K562 (cell line): ENCODE measurements at regions not wholly inside any gene's neighbourhood (a gene's known extent, or its start where the extent isn't known, plus 50 kb on each side); places are given as distances from the start of the nearest gene placed in this dataset.

Experiments
- ATAC-seq: fragments of 200-7000 bp; cut with Tn5 transposase; 3 replicates; pipeline ENCODE4 v1.9.1; 2020; ENCODE audit warnings: moderate library complexity
- BruUV-seq: library from RNA; stranded (reverse); fragments of 400-500 nt; replicated peaks from 2 replicates; lab custom pipeline; 2021; lab: Mats Ljungman, UMichigan
- CTCF ChIA-PET: fragments of 300-600 bp; formaldehyde crosslinking; extraction: SDS; loops from one replicate; lab custom pipeline; 2021; ENCODE audit warnings: low intra/inter-chr PET ratio; lab: Yijun Ruan, JAX
- POLR2A ChIA-PET: fragments of 300-600, 350-650 bp; sonication (Branson Sonifier 250); formaldehyde crosslinking; extraction: SDS; loops from one replicate; lab custom pipeline; 2021; ENCODE audit warnings: antibody characterized with exemption, inconsistent platforms; lab: Yijun Ruan, JAX
- DNase-seq, 4 experiments: peaks; one replicate each; pipeline versions ENCODE4 v3.0.0 to v3.0.0-alpha.2; 2011 to 2018; ENCODE audit warnings: low spot score in 3 of 4, mixed read lengths in 3 of 4; ENCODE audit errors: extremely low read depth in 1 of 4
- FAIRE-seq: peaks from 2 replicates; lab custom pipeline; 2011; peaks lifted over from hg19 to GRCh38; lab: Jason Lieb, UNC
- H2AFZ ChIP-seq: 2 replicates; pipeline ENCODE4 v1.6.0; 2011; ENCODE audit warnings: low read depth, low read length, control low read depth, inconsistent platforms
- H3K27ac ChIP-seq: fragments of 200-600 bp; 3 replicates; pipeline ENCODE4 v1.8.0; 2011; ENCODE audit warnings: low read depth, mild to moderate bottlenecking, control low read depth, inconsistent platforms, low read length, moderate library complexity, mixed read lengths; ENCODE audit errors: extremely low read depth
- H3K27me3 ChIP-seq, 2 experiments: fragments of 300-600 bp in 1 of 2; 2 replicates in 1 of 2; 3 replicates in 1 of 2; pipeline versions ENCODE4 v1.6.0 to v1.8.0; 2011; ENCODE audit warnings: inconsistent platforms in 2 of 2, low read length in 2 of 2, mild to moderate bottlenecking in 1 of 2, mixed read lengths in 1 of 2, moderate library complexity in 1 of 2; ENCODE audit not compliant: control insufficient read depth in 2 of 2, insufficient read depth in 2 of 2
- H3K36me3 ChIP-seq: fragments of 300-600 bp; 3 replicates; pipeline ENCODE4 v1.8.0; 2011; ENCODE audit warnings: mild to moderate bottlenecking, low read length, inconsistent platforms; ENCODE audit not compliant: control insufficient read depth, insufficient read depth
- H3K4me1 ChIP-seq, 2 experiments: fragments of 200-600 bp in 1 of 2; replicated peaks in 1 of 2; 2 replicates in 1 of 2; 3 replicates in 1 of 2; pipeline versions ENCODE4 v1.5.1 to v1.8.0; 2011; ENCODE audit warnings: inconsistent platforms in 2 of 2, low read length in 2 of 2, mild to moderate bottlenecking in 1 of 2, mixed read lengths in 1 of 2, moderate library complexity in 1 of 2; ENCODE audit not compliant: control insufficient read depth in 2 of 2, insufficient read depth in 2 of 2
- H3K4me2 ChIP-seq: 2 replicates; pipeline ENCODE4 v1.6.1; 2011; ENCODE audit warnings: low read length, control low read depth, inconsistent platforms, mixed read lengths; ENCODE audit not compliant: insufficient read depth
- H3K4me3 ChIP-seq: fragments of 200-600 bp; sonication (generic), shearing (Covaris generic); 2 replicates; pipeline ENCODE4 v1.5.1; 2016; ENCODE audit warnings: control low read depth, inconsistent platforms
- H3K79me2 ChIP-seq: fragments of 200-600 bp; 3 replicates; pipeline ENCODE4 v1.8.0; 2011; ENCODE audit warnings: low read length, inconsistent platforms; ENCODE audit not compliant: control insufficient read depth, insufficient read depth
- H3K9ac ChIP-seq, 2 experiments: 2 replicates each; pipeline versions ENCODE4 v1.6.0 to v1.6.1; 2011; ENCODE audit warnings: low read depth in 2 of 2, low read length in 2 of 2, control low read depth in 1 of 2, inconsistent platforms in 1 of 2, mild to moderate bottlenecking in 1 of 2, mixed read lengths in 1 of 2; ENCODE audit not compliant: insufficient read depth in 1 of 2
- H3K9me1 ChIP-seq: one replicate; pipeline ENCODE4 v1.6.0; 2011; ENCODE audit warnings: inconsistent platforms, mild to moderate bottlenecking, low read length, moderate library complexity; ENCODE audit not compliant: control insufficient read depth, insufficient read depth
- H3K9me3 ChIP-seq: replicated peaks from 2 replicates; pipeline ENCODE4 v1.5.1; 2011; ENCODE audit warnings: low read depth, low read length, inconsistent platforms; ENCODE audit not compliant: control insufficient read depth, insufficient read depth
- H4K20me1 ChIP-seq: replicated peaks from 2 replicates; pipeline ENCODE4 v1.6.1; 2011; ENCODE audit warnings: low read length, inconsistent platforms, mixed read lengths; ENCODE audit not compliant: control insufficient read depth, insufficient read depth
- BACH1 ChIP-seq: fragments of 200-800 bp; sonication (Bioruptor generic); IDR thresholded peaks from 2 replicates; pipeline ENCODE4 v1.6.1; 2016; ENCODE audit warnings: missing genetic modification characterization, missing compliant biosample characterization
- CREBBP ChIP-seq: IDR thresholded peaks from one replicate; pipeline ENCODE4 v1.6.1; 2012; ENCODE audit warnings: low read depth, mild to moderate bottlenecking, control low read depth, inconsistent platforms, low read length
- CSDE1 ChIP-seq, 2 experiments: fragments of 450-650 bp; IDR thresholded peaks; 2 replicates each; pipeline ENCODE4 v1.6.1; 2016; ENCODE audit warnings: mild to moderate bottlenecking in 1 of 2
- E4F1 ChIP-seq: fragments of 250-450 bp; sonication (Bioruptor Pico); IDR thresholded peaks from 2 replicates; pipeline ENCODE4 v1.5.0; 2021; ENCODE audit warnings: mild to moderate bottlenecking, borderline replicate concordance
- ESRRA ChIP-seq: fragments of 450-650 bp; IDR thresholded peaks from 2 replicates; pipeline ENCODE4 v1.6.1; 2014; ENCODE audit warnings: low read depth, mild to moderate bottlenecking, moderate library complexity, borderline replicate concordance
- KDM2B ChIP-seq: fragments of 250-450 bp; sonication (Bioruptor Pico); IDR thresholded peaks from 2 replicates; pipeline ENCODE4 v1.8.0; 2021; ENCODE audit warnings: mild to moderate bottlenecking, moderate library complexity
- PCBP1 ChIP-seq: fragments of 200-400 bp; formaldehyde crosslinking; IDR thresholded peaks from 2 replicates; pipeline ENCODE4 v1.6.1; 2018; ENCODE audit warnings: mild to moderate bottlenecking, low read depth, low read length; ENCODE audit not compliant: poor library complexity, severe bottlenecking
- PHB ChIP-seq: fragments of 250-450 bp; sonication (Bioruptor Pico); IDR thresholded peaks from 2 replicates; pipeline ENCODE4 v1.5.0; 2021
- SFPQ ChIP-seq: fragments of 200-400 bp; formaldehyde crosslinking; IDR thresholded peaks from 2 replicates; pipeline ENCODE4 v1.6.1; 2017; ENCODE audit warnings: mild to moderate bottlenecking, low read depth, low read length, moderate library complexity
- SMAD1 ChIP-seq: fragments of 150-350 bp; IDR thresholded peaks from 2 replicates; pipeline ENCODE4 v1.6.1; 2014; ENCODE audit warnings: low read length, low read depth; ENCODE audit not compliant: partially characterized antibody
- SNRNP70 ChIP-seq: fragments of 200-400 bp; formaldehyde crosslinking; optimal IDR thresholded peaks from 2 replicates; pipeline ENCODE3; 2017; ENCODE audit warnings: low read depth, low read length
- TEAD1 ChIP-seq, 2 experiments: fragments of 450-650 bp in 1 of 2; sonication (generic) in 1 of 2; formaldehyde crosslinking; IDR thresholded peaks; 2 replicates each; pipeline versions ENCODE4 v1.4.0 to v1.8.0; 2020 to 2022; ENCODE audit warnings: mild to moderate bottlenecking in 2 of 2, missing genetic modification reagents in 1 of 2
- ZBTB26 ChIP-seq: fragments of 450-650 bp; formaldehyde crosslinking; IDR thresholded peaks from 2 replicates; pipeline ENCODE4 v1.4.0; 2022; ENCODE audit warnings: missing genetic modification characterization
- ZNF12 ChIP-seq: sonication (generic); formaldehyde crosslinking; IDR thresholded peaks from 2 replicates; pipeline ENCODE4 v1.4.0; 2020; ENCODE audit warnings: mild to moderate bottlenecking, missing genetic modification reagents
- ZNF41 ChIP-seq: fragments of 250-450 bp; sonication (Bioruptor Pico); conservative IDR thresholded peaks from 2 replicates; pipeline ENCODE4 v1.4.0; 2020; ENCODE audit warnings: mild to moderate bottlenecking
- ZNF511 ChIP-seq: sonication (generic); formaldehyde crosslinking; IDR thresholded peaks from 2 replicates; pipeline ENCODE4 v1.8.0; 2022; ENCODE audit warnings: mild to moderate bottlenecking, missing genetic modification reagents
- ZNF75A ChIP-seq: fragments of 450-650 bp; formaldehyde crosslinking; IDR thresholded peaks from 2 replicates; pipeline ENCODE4 v1.4.0; 2020; ENCODE audit warnings: mild to moderate bottlenecking
- WGBS: fragments of 100-300 bp; shearing (Covaris generic); methylation state at CpG from one replicate; pipeline ENCODE4 v1.1.6; 2016; ENCODE audit warnings: low coverage, mixed read lengths; ENCODE audit not compliant: insufficient coverage; ENCODE audit errors: missing lambda C conversion rate; 5-methylcytosine and 5-hydroxymethylcytosine counted together
- in situ Hi-C: fragments of 300-500 bp; cut with MboI; formaldehyde crosslinking; loops from 4 replicates; pipeline ENCODE4 v1.15.0; 2018; ENCODE audit warnings: inconsistent platforms, mixed read lengths
- intact Hi-C: fragments of 100-400 bp; cut with micrococcal nuclease; formaldehyde crosslinking; loops from 2 replicates; pipeline ENCODE4 v1.14.2; 2022

- TF ChIP-seq ZBTB26 (CRISPR knock-in tag) = no peak
- no peak for TF ChIP-seq PCBP1
- TF ChIP-seq ESRRA = no peak
- TF ChIP-seq ZNF41 (CRISPR knock-in tag) = no peak
- TF ChIP-seq SMAD1 = no peak
These were observed 78.2 kb downstream of the DNTTIP2 start (continued) for GRCh38 chr1:93800856-93801255.

GRCh38 chr1:93798291-93798690, 80.7 kb downstream of the DNTTIP2 start:
- Histone ChIP-seq H3K27me3 (peaks cover 0 to 2% of the 10 kb centered on the region in 2 experiments; a peak in 1 of 5 replicates), H3K4me3 (no peak overlapping the region), H3K9me1 (no peaks in the 10 kb centered on the region), H3K4me1 (no peaks in the 10 kb centered on the region), H3K9ac (no peak overlapping the region), H3K27ac (no peak overlapping the region), H3K36me3 (no peaks in the 10 kb centered on the region), H3K9me3 (no peaks in the 10 kb centered on the region), H3K79me2 (no peaks in the 10 kb centered on the region), H4K20me1 (no peaks in the 10 kb centered on the region), H2AFZ (no peak overlapping the region), H3K4me2 (no peak overlapping the region)
- CTCF ChIA-PET = no interaction called here
- TF ChIP-seq KDM2B (no peak), SFPQ (no peak), TEAD1 (CRISPR knock-in tag; IDR thresholded peaks at IDR 0.05) (no peak), ZNF75A (CRISPR knock-in tag) (no peak), CSDE1 (IDR thresholded peaks at IDR 0.05) (no peak), E4F1 (no peak), BACH1 (tag) (no peak), SNRNP70 (no peak), PHB (CRISPR knock-in tag) (no peak), ZNF511 (CRISPR knock-in tag) (no peak), CREBBP (no peak), ZNF12 (CRISPR knock-in tag) (no peak)
- intact Hi-C loops = no loop called here
- BruUV-seq = no TSS peak
- POLR2A ChIA-PET = no interaction called here
- in situ Hi-C loops = no loop called here
- FAIRE-seq (no peak), ATAC-seq (no peak), DNase-seq (no peak)
- 0% methylated on average over 1 of the region's 1 CpG for WGBS
